ENCODE measurements at regions not wholly inside any gene's neighbourhood (a gene's known extent, or its start where the extent isn't known, plus 50 kb on each side); places are given as distances from the start of the nearest gene placed in this dataset.

DNA sequence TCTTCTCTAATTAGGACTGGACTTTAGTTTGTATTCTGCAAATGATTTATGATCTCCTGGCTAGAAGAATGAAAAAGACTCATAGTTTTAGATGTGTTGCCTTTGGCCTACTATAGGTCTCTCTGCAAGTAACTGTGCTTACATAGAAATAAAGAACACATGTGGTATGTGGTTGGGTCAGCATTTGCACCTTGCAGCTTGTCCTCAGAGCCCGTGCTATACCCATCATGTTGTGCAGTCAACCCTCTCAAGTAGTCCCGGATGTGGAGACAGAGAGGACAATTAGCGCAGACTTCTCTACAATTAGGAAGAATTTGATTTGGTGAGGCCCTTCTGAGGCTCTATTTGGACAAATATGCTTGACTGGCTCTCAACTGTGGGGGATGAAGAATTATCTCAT, 203.7 kb upstream of the ITGA4 start:
- H4K20me1 ChIP-seq (ENCODE audit: insufficient read depth, low read length): no peaks in the 10 kb centered on the region
- H3K36me3 ChIP-seq (replicated peaks in 1 of 2; ENCODE audit: control insufficient read depth in 1 of 2, insufficient read depth in 2 of 2, low read length in 2 of 2): no peaks in the 10 kb centered on the region
- in situ Hi-C loops (cut with HindIII; ENCODE audit: extremely low pct_ligation_motif_present, low pct_unique_long_range_greater_than_20kb) (no loop called here), intact Hi-C loops (cut with micrococcal nuclease; ENCODE audit: unreplicated experiment) (no loop called here)
- no peak overlapping the region for H3K9ac ChIP-seq (ENCODE audit: insufficient read depth, low read depth, low read length)
- WGBS (ENCODE audit: low lambda C conversion rate): 17% methylated on average over 3 of the region's 3 CpGs
- no peaks in the 10 kb centered on the region for H3K79me2 ChIP-seq (ENCODE audit: insufficient read depth, low read length)
- BruUV-seq (replicated peaks): no TSS peak
- CTCF ChIA-PET (ENCODE audit: low intra/inter-chr PET ratio, low total read pairs): no interaction called here
- ATAC-seq: no peak
- DNase-seq (ENCODE audit: low spot score): no peak
- H3K9me3 ChIP-seq (ENCODE audit: low read length): no peaks in the 10 kb centered on the region
- H2AFZ ChIP-seq (ENCODE audit: low read length): no peak overlapping the region
- H3K4me2 ChIP-seq (ENCODE audit: low read depth, low read length): no peak overlapping the region
- no peak overlapping the region for H3K4me3 ChIP-seq (replicated peaks in 1 of 3; ENCODE audit: insufficient read depth in 1 of 3, low read depth in 2 of 3, low read length in 3 of 3)
- POLR2A ChIA-PET: no interaction called here
- H3K27ac ChIP-seq (ENCODE audit: extremely low read length, insufficient read depth, low read length): no peak overlapping the region
- H3K4me1 ChIP-seq (ENCODE audit: insufficient read depth, low read length): peaks cover 8% of the 10 kb centered on the region
- FAIRE-seq: no peak
- H3K27me3 ChIP-seq (ENCODE audit: control insufficient read depth in 1 of 2, insufficient read depth in 2 of 2, low read length in 2 of 2): no peaks in the 10 kb centered on the region
- TF ChIP-seq ZNF407 (CRISPR knock-in tag; IDR thresholded peaks at IDR 0.05; ENCODE audit: not compliant biosample characterization) (no peak), ZNF569 (CRISPR knock-in tag; IDR thresholded peaks at IDR 0.05; ENCODE audit: borderline replicate concordance) (no peak), GABPB1 (CRISPR knock-in tag; IDR thresholded peaks at IDR 0.05) (no peak), XRCC5 (optimal IDR thresholded peaks at IDR 0.05; ENCODE audit: low read length) (no peak), TFDP1 (CRISPR knock-in tag; IDR thresholded peaks at IDR 0.05; ENCODE audit: borderline replicate concordance) (no peak), FOXM1 (CRISPR knock-in tag; IDR thresholded peaks at IDR 0.05) (no peak), LBX2 (CRISPR knock-in tag; IDR thresholded peaks at IDR 0.05; ENCODE audit: borderline replicate concordance) (no peak)
- TF ChIP-seq, protein P1, sequence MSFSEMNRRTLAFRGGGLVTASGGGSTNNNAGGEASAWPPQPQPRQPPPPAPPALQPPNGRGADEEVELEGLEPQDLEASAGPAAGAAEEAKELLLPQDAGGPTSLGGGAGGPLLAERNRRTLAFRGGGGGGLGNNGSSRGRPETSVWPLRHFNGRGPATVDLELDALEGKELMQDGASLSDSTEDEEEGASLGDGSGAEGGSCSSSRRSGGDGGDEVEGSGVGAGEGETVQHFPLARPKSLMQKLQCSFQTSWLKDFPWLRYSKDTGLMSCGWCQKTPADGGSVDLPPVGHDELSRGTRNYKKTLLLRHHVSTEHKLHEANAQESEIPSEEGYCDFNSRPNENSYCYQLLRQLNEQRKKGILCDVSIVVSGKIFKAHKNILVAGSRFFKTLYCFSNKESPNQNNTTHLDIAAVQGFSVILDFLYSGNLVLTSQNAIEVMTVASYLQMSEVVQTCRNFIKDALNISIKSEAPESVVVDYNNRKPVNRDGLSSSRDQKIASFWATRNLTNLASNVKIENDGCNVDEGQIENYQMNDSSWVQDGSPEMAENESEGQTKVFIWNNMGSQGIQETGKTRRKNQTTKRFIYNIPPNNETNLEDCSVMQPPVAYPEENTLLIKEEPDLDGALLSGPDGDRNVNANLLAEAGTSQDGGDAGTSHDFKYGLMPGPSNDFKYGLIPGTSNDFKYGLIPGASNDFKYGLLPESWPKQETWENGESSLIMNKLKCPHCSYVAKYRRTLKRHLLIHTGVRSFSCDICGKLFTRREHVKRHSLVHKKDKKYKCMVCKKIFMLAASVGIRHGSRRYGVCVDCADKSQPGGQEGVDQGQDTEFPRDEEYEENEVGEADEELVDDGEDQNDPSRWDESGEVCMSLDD (CRISPR knock-in tag; IDR thresholded peaks at IDR 0.05; ENCODE audit: borderline replicate concordance): no peak
- TF ChIP-seq, protein P2, sequence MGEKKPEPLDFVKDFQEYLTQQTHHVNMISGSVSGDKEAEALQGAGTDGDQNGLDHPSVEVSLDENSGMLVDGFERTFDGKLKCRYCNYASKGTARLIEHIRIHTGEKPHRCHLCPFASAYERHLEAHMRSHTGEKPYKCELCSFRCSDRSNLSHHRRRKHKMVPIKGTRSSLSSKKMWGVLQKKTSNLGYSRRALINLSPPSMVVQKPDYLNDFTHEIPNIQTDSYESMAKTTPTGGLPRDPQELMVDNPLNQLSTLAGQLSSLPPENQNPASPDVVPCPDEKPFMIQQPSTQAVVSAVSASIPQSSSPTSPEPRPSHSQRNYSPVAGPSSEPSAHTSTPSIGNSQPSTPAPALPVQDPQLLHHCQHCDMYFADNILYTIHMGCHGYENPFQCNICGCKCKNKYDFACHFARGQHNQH (CRISPR knock-in tag; IDR thresholded peaks at IDR 0.05): no peak
- TF ChIP-seq, protein P3, sequence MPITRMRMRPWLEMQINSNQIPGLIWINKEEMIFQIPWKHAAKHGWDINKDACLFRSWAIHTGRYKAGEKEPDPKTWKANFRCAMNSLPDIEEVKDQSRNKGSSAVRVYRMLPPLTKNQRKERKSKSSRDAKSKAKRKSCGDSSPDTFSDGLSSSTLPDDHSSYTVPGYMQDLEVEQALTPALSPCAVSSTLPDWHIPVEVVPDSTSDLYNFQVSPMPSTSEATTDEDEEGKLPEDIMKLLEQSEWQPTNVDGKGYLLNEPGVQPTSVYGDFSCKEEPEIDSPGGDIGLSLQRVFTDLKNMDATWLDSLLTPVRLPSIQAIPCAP (CRISPR knock-in tag; IDR thresholded peaks at IDR 0.05; ENCODE audit: low read depth): no peak

Data from HepG2 (cell line).